ENCODE measurements at regions not wholly inside any gene's neighbourhood (a gene's known extent, or its start where the extent isn't known, plus 50 kb on each side); places are given as distances from the start of the nearest gene placed in this dataset.

DNA sequence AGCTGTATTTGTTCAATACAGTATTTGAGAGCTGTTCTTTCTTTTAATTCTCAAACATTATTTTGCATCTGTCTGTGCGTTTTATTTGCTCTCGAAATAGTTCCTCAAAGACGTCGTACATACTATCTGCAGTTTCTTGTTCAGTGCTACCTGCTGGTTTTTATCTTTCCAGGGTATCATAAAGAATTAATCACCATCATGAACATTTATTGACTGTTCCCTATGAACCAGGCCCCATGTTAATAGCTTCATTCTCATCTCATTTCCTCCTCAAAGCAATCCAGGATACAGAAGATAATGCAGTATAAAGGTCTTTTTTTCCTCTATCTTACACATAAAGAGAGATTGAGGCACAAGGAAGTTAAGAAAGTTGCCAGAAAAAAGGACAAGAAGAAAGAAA lies 211.8 kb downstream of the DACT1 start:
- ATAC-seq, result no peak

DNA sequence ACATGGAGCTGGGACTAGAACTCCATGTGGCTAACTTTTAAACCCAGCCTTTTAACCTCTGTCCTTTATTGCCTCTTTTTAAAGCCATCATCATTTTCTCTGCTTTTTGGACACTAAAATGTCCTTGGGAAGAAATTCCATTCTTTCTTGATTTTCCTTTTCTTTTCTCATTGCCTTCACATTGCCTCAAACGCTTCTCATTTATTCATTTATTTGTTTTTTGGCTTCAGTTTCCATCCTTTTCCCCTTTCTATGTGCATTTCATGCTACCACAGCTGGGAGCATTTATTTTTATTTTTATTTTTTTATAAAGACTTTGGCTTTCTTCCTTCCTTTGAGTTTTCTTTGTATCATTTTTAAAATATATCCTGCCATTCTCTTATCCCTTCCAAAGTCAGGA lies 212.2 kb downstream of the DACT1 start:
- no peak for ATAC-seq

DNA sequence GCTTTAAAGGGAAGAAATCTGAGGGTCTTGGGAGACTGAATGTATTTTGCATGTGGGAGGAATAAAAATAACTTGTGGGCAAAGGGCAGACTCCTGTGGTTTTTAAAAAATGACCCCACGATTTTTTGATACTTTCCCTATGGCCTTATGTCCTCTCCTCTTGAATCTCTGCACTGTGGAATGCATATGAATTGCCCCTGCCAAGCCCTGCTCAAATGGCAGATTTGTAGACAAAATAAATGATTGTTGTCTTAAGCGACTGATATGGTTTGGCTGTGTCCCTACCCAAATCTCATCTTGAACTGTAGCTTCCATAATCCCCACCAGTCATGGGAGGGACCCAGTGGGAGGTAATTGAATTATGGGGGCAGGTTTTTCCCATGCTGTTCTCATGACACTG lies 223.8 kb downstream of the DACT1 start:
- no peak for ATAC-seq

DNA sequence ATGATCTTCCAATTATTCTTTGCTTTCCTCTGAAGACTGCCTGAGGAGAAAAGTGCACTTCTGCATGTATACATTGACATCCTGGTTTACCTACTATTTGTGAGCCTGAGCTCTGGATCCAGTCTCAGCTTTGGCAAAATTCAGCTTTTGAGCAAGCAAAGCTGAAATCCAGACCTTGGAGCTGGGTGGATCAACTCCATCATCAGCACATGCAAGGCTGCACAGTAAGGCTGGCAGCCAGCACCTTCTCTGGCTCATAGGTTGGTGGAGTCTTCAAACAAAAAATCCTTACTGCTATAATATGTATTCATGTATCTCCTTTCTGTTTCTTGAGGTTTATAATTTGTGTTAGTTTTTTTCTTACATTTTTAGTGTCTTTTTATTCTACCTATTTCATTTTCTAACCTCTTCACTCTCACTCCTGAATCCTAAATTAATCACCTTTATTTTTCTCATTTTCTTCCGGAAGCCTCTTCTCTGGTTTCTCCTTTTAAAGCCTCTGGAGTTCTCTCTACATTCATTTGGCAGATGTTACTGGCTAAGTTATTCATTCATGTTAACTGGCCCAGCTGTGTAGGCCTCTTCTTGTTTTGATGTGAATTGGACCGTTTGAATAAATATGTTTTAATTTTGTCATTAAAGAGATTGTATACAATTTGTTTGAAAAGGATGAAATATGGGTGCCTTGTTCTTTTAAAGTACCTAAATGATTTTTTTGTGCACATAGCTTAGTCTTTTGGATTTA lies 224.8 kb downstream of the DACT1 start:
- ATAC-seq, result no peak

DNA sequence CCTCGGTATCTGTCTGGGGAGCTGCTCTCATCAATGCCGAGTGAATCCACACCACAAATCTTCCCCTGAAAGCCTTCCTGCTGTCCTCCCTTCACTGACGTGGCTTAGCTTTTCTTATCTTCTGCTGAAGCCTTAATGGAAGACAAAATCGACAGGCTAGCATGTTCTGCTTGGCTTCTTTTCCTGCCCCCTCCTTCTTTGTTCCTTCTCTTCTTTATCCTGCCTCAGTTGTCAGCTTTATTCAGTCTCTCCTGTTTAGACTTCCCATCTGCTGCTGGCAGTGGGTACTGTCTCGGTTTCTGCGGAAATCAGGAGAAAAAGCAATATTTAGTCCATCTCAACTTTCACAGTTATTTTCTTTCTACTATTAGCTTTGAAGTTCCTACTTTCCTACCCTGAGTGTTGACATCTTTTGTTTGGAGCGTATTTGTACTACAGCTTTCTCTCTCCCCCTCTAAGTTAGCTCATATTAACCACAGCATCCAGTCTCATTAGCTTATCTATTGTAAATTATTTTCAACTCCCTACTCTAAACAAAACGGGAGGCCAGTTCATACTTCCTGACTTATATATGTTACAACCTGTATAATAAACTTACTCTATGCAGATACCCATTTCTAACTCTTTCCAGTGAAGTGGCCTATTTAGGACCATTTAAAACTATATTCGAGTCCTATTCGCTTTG lies 226.0 kb downstream of the DACT1 start:
- ATAC-seq, result no peak

DNA sequence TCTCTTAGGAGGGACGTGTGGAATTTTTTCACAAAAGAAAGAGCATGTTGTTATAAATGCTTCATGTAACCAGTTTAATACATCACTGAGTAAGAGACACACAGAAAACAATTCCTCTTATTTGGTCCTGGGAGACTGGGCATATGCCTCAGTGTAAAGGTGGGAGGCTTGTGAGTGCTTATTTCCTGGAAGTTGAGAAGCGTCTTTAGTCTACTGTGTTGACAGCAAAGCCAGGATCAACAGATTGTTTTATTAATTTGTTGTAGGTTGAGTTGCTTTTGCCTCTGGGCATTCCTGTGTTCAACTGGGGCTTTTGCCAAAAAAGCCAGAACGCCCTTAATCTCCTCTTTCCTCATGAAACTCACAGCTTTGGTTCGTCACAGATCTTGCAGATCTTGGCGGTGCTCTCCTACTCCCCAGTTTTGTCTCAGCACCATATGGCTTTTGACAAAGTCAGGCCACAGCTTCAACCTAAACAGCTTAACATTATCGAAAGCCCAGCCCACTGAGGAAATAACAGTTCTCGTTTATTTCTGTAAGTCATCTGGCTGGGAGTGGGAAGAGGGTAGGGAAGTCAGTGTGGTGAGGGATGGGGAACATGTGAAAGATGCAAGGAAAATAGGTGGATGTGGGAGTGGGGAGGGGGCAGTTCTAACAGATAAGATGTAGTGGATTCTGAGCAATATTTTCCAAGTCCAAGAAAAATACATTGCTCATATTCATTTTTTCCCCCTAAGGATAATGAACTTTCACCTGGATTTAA lies 227.2 kb downstream of the DACT1 start:
- ATAC-seq, result no peak

DNA sequence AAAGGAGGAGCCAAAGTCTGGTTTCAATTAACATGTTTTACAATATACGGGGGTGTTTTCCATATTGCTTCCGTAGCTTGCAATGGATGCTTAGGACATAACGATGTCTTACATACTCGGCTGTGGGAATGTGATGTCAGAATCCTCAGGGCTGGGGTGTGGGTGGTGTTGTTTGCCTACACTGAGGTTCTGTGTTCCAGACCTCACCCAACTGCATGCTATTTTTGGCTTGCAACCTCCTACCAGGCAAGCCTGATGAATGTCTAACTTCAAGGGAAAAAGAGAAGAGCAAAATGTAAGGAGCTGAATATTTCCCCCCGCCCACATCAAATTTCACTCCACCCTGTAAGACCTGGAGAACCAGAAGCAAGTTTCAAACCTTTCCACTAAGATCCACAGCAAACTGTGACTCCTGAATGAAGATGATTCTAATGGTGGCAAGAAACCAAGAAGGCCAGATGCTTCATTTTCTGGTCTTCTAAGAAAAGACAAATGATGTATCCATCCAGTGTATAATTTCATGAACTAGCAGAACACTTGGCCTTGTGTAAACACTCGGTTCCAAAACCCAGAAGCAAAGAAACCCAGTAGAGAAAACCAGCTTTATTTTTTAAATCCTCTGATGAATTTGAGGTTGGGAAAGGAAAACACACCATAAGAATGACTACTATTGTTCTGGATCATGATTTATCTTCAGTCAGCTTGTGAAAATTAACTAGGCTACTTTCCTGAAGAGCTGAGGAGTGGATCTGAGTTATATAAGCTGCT lies 227.9 kb downstream of the DACT1 start:
- no peak for ATAC-seq

DNA sequence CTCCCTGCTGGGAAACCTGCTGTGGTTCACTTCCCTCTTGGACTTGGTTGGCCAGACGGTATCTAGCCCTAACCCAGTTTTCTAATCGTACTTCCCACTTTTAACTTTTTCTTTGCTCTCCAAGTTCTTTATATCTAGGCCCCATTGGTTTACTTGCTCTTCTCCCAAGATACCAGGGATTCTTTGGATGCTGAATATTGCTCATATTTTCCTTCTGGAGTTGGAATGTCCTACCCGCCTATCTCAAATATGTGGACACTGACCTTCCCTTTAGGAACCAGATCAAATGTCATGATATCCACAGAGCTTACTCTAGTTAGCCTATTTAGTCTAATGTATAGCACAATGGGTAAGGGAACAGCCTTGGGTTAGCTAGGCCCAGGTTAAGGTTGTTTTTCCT lies 228.6 kb downstream of the DACT1 start:
- no peak for ATAC-seq

DNA sequence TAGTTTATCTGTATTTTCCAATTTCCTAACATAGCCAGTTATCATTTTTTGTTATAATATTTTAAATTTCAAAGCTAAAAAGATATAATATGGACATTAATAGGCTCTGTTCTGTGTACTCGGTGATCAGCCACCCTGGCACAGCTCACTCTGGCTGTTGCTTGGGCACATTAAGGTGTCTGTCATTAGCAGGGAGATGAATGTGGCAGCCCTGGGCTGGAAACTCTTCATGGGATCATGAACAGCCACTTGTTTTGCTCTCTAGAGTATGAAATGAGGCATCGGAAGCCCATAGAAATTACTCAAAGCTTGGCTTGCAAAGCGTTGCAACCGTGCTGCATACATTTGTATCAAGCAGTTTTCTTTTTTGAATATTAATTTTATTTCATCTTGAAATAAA lies 233.2 kb downstream of the DACT1 start:
- no peak for ATAC-seq

DNA sequence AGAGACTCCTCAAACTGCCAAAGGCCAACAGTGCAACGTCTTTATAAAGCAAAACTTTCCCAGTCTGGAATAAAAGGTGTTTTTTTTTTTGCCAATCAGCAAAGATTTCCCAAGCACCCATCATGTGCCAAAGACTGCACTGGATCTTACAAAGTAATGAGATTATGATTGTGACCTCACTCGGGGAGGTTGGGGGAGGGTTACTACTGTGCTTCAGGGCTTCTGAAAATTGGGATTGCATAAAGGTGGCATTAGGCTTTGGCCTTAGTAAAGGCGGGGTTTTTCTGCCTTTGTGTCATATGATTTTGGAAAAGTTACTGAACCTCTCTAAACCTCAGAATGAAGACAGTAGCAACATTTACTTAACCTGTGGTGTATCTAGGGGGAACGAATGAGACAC lies 233.8 kb downstream of the DACT1 start:
- no peak for ATAC-seq

DNA sequence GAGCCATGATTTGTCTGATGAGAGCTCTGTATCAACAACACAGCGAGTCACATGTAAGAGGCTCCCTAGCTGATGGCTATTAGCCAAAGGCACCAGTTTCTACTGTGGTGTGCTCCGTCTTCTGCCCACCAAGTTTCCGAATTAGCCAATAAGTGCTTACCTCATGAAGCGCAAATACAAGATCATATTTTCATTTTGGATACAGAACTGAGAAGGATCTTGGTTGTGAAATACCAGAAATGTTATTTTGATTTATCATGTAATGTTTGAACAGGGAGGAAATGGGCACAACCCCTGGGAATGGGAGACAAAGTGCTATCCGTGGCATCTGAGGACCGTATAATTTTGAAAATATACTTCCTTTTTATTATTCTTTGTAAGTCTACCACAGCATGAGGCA lies 234.3 kb downstream of the DACT1 start:
- no peak for ATAC-seq

DNA sequence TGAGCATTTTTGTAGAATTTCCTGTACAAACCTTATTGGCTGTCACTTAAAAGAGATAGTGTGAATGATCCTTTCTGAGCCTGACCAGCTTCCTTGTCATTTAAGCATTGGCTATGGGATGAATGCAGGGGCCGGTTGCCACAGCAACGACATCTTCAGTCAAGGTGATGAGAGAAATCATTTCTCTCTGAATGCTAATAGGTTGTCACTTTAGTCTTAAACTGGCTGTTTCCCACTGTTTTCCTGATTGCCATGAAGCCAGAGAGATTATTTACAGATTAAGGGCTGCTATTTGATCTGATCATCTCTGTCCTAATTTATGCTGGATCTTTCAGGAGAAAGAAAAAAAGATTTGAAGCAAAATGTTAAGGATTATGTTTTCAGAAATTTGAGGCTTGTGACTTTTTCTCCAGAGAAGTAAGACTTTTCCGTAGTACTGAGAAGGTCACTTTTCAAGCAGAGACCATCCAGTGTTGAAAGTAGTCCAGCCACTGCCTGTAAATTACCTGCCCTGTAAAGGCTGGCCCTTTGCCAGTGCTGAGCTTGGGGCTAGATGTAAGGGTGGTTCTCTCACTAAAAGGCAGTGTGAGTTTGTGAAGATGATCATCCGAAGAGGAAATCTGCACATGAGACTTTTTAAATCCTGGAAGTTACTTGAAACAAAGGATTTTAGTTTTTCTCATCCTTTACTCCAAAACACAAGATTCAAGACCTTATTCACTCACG lies 235.6 kb downstream of the DACT1 start:
- ATAC-seq, result no peak

DNA sequence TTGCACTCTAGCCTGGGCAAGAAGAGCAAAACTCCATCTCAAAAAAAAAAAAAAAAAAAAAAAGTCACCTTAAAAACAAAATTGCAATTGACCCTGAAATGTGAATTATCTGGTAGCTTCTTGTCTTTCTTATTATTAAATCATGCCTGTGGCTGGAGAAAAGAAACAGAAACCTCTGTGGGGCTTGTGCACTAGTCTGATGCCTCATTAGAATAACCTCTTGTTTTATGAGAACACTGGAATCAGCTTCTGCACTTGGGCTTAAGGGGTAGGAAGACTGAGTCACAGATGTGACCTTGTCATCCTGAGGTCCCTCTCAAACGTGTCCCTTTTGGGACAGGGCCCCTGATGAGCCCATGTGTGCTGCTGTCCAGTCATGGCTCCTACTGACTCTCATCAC lies 237.9 kb downstream of the DACT1 start:
- no peak for ATAC-seq

DNA sequence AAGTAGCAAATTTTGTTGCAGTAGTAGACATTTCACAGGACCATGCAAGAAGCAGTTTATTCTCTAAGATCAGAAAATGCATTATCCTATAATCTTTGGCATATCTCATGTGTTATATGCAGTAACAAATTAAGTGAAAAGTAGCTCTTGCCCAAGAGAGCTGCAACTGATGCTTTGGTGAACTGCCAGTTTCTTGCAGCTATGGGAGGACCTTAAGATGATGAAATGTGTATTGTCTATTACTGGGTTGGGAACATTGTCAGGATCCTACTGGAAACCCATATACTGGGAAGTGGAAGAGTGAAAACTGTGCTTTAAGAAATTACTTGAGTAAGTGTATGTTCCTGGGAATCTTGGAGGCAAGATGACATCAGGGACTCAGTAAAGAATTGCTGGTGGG lies 238.8 kb downstream of the DACT1 start:
- no peak for ATAC-seq

DNA sequence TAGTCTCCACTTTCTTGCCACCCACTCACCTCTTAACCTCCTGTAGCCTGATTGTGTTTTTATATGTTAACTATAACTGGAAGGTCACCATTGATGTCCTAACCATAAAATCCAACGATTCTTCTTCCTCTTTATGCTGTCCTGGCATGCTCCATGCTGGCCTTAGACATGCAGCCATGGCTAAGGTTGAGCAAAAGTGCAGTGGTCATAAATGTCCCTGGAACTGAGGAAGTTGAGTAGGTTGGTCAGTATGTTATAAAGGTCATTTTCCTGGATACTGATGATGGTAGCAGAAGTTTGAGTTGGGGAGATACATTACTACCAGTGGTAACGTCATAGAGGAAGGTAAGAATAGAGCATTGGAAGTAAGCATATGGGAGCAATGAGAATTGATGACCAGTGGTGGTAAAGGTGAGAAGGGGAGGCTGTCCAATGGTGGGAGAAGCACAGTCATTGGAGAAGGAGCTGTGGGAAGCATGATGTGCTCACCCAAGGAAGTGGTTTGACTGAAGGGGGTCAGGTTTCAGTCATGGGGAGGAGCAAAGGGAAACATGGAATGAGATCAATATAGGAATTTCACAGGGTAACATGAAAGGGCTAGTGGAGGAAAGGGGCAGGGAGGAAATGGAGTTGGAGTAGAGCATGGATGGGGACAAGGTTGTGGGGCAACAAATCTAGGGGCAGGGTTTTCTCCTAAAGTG lies 240.8 kb downstream of the DACT1 start:
- ATAC-seq, result no peak

DNA sequence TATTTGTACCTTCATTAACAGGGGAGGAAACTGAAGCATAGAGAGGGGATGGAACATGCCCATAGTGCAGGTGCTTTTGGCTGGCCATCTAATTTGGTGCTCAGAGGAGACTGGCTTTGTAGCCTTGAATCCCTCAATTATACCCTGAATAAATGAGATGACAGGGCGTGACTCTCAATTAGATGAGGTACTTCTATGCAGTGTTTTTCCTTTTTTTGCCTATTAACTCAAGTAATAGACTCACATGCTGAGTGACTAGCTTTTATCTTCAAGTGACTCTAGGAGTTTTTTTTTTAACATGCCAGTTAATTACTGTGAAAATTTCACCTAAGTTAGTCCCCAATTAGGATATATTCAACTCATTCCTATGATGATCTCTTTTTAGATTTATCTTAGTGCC lies 243.7 kb downstream of the DACT1 start:
- no peak for ATAC-seq

DNA sequence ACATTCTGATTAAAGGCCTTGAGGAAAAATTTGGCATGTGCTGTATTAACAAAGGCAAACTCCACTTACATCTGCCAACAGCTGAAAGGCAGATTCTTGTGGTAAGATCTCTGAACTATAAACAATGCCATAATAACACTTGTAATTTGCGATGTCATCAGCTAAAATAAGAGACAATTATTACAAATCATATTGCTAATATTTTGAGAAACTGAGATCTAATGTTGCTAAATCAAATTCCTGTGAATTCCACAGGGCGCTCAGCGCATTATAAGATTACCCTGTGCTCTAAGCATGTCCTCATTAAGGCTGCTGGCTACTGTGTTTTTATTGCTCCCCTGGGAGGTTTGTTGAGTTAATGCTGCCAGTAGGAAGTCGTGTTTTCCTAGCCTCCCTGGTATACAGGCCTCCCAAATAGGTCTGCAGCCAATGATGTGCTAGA lies 244.8 kb downstream of the DACT1 start:
- no peak for ATAC-seq

DNA sequence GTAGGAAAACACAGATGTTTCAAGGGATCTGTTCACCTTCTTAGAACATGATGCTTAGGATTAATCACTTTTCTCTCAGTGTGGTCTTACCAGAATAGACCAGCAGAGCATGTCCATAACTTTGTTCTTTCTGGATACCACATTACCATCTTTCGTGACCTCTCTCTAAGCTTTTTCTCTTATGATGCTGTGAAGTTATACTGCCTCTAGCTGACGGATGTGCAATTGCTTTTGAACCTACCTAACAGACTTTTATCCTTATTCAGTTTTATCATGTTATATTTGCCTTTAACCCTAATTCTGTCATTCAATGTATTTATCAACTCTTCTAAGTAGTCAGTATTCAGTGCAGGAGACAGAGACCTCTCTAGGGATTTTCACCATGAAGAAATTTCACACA lies 246.7 kb downstream of the DACT1 start:
- no peak for ATAC-seq

DNA sequence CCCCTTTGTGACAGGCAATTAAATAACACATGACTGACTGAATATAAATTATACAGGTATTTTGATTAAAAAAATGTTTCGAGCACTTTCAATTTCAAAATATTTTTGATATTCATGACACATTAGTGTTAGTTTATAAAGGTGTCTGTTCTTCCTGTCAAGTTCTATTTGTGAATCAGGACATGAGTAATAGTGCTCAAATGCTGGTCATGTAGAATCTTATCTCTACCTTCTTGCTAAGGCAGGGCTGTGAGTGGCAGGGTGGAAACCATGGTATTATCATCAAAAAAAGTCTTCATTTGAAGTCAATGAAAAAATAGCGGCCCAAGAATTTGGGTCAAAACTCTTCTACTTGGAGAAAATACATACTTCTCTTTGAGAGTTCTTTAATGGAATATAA lies 250.2 kb downstream of the DACT1 start:
- no peak for ATAC-seq

DNA sequence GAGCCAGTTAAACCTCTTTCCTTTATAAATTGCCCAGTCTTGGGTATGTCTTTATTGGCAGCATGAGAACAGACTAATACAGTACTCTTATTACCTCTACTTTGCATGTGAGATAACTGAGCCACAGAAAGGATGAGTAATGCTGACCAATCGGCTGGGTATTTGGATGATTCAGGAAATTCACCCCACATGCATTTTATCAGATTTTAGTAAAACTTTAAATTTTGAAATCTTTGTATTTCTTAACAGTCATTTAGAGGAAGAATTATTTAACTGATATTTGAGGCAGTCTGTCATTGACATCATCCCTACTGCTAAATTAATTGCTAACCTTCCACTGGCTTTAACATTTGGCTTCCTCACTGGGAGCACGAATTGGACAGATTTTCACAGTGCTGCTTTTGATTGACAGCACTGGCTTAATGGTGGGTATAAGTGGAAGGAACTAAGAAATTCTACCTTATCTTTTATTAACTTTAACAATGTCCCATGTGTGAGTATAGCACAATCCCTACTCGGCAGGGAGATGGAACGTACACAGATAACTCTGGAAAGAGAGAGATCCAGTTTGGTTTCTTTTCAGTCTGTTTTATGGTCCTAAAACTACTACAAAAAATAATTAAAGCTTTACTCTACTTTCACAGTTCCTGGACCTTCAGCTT lies 261.0 kb downstream of the DACT1 start:
- ATAC-seq, result no peak

DNA sequence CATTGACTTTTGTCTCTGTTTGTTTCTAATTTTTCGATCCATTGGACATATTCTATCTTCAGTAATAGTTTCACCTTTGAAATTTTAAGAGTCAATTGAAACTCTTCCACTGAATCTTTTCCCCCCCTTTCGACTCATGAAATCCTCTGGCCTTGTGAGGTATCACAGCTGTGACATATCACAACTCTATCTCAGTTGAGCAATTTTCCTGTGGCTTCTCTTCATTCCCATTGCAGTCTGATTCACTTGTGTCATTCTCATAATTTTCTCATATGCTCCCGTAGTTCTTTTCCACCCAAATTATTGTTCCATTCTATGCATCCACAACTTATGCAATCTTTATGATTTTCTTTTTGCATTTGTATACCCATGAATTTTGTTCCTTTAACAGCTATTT lies 261.6 kb downstream of the DACT1 start:
- ATAC-seq, result no peak
